ENCODE measurements at regions not wholly inside any gene's neighbourhood (a gene's known extent, or its start where the extent isn't known, plus 50 kb on each side); places are given as distances from the start of the nearest gene placed in this dataset.

DNA sequence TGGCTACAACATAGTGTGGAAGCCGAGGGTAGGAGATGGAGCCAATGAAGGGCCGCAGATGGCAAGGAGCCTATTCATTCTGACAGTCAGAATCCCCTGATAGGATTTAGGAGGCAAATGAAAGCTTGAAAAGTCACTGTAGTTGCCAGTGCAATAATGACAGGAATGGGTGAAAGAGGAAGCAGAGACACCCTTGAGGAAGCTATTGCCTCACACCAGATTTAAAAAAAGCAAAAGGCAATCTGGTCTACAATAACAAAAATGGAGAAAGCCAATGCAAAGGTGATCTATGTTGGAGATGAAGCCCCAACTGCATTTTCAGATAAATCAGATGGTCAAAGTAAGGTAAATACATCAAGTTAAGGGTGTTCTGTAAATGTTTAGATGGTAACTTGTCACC, 158.5 kb downstream of the TUBA3C start:
- TF ChIP-seq MYC (IDR thresholded peaks at IDR 0.05; ENCODE audit: insufficient read depth, insufficient read length, insufficient replicate concordance, low read length, severe bottlenecking) (no peak), EP300 (IDR thresholded peaks at IDR 0.05; ENCODE audit: borderline replicate concordance in 1 of 2, control insufficient read depth in 1 of 2, low read depth in 2 of 2, low read length in 2 of 2) (no peak), CHD1 (IDR thresholded peaks at IDR 0.05; ENCODE audit: low read depth, low read length) (no peak), PAX8 (IDR thresholded peaks at IDR 0.05) (no peak), CREM (IDR thresholded peaks at IDR 0.05; ENCODE audit: low read depth) (no peak), ESRRA (IDR thresholded peaks at IDR 0.05; ENCODE audit: low read length) (no peak)
- TF ChIP-seq, protein P1, sequence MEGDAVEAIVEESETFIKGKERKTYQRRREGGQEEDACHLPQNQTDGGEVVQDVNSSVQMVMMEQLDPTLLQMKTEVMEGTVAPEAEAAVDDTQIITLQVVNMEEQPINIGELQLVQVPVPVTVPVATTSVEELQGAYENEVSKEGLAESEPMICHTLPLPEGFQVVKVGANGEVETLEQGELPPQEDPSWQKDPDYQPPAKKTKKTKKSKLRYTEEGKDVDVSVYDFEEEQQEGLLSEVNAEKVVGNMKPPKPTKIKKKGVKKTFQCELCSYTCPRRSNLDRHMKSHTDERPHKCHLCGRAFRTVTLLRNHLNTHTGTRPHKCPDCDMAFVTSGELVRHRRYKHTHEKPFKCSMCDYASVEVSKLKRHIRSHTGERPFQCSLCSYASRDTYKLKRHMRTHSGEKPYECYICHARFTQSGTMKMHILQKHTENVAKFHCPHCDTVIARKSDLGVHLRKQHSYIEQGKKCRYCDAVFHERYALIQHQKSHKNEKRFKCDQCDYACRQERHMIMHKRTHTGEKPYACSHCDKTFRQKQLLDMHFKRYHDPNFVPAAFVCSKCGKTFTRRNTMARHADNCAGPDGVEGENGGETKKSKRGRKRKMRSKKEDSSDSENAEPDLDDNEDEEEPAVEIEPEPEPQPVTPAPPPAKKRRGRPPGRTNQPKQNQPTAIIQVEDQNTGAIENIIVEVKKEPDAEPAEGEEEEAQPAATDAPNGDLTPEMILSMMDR (IDR thresholded peaks at IDR 0.05 in 2 of 3, conservative IDR thresholded peaks at IDR 0.05 in 1 of 3; ENCODE audit: control insufficient read depth in 2 of 3, extremely low read depth in 1 of 3, insufficient read depth in 1 of 3, low read depth in 3 of 3, low read length in 3 of 3), result no peak

All from GM12878 (cell line).